Fibroblast of lung (primary cell): ENCODE measurements at regions not wholly inside any gene's neighbourhood (a gene's known extent, or its start where the extent isn't known, plus 50 kb on each side); places are given as distances from the start of the nearest gene placed in this dataset.

ENCODE experiments used
- EZH2 ChIP-seq: IDR thresholded peaks from 2 replicates; pipeline ENCODE4 v1.5.1; 2012; ENCODE audit warnings: low read length, control low read depth, mild to moderate bottlenecking; ENCODE audit errors: missing control alignments
- TF ChIP-seq, protein P1 (sequence below), 2 donors: IDR thresholded peaks in 1 of 2; conservative IDR thresholded peaks in 1 of 2; 1 replicate in 1 of 2; 2 replicates in 1 of 2; pipeline ENCODE4 v1.5.1; 2011 to 2012; ENCODE audit warnings: low read length in 2 of 2, control low read depth in 1 of 2, inconsistent platforms in 1 of 2, low read depth in 1 of 2, mild to moderate bottlenecking in 1 of 2

DNA sequence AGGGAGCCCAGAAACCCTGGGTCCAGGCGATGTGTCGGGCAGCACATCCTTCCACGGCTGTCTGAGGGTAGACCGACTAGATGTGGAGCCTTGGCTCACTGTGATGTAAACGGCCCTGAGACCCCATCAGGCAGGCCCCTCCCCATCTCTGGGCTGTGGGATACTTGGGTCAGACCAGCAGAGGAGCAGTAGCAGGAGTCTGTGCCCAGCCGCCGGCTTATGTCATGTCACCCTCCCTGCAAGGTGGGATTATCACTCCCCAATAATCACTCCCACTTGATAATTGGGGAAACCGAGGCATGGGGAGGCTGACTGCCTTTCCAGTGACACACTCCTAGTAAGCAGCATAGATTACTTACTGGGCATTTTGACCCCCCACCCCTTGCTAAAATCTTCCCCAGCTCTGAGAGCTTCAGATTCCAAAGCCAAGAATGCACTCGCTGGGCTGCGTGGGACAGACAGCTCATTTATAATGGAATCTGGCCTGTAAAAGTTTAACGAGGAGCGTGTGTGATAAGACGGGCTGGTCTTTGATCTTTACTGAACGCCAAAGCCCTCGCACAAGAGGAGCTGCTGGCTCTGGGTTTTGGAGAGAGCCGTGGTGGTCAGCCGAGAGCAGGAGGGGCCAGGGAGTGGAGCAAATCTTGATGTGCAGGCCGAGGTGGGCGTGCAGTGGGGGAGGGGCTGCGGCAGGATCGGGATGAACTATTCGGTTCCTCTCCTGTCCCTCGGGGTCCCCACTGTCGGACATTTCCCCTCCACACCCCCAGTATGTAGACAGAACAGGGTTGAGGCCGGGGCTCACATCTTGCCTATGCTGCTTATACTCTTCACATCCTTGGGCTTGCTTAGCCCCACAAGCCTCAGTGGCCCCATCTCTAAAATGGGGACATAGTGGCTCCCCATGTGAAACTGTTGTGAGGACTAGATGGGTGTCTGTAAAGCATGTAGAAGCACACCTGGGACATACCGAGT, 200.0 kb downstream of the GLI2 start:
- TF ChIP-seq, protein P1, sequence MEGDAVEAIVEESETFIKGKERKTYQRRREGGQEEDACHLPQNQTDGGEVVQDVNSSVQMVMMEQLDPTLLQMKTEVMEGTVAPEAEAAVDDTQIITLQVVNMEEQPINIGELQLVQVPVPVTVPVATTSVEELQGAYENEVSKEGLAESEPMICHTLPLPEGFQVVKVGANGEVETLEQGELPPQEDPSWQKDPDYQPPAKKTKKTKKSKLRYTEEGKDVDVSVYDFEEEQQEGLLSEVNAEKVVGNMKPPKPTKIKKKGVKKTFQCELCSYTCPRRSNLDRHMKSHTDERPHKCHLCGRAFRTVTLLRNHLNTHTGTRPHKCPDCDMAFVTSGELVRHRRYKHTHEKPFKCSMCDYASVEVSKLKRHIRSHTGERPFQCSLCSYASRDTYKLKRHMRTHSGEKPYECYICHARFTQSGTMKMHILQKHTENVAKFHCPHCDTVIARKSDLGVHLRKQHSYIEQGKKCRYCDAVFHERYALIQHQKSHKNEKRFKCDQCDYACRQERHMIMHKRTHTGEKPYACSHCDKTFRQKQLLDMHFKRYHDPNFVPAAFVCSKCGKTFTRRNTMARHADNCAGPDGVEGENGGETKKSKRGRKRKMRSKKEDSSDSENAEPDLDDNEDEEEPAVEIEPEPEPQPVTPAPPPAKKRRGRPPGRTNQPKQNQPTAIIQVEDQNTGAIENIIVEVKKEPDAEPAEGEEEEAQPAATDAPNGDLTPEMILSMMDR (conservative IDR thresholded peaks at IDR 0.05 in 1 of 2, IDR thresholded peaks at IDR 0.05 in 1 of 2; ENCODE audit: low read depth in 1 of 2, low read length in 2 of 2) = no peak
- TF ChIP-seq EZH2 = no peak
